Retinal pigment epithelial cell (primary cell): ENCODE measurements at regions not wholly inside any gene's neighbourhood (a gene's known extent, or its start where the extent isn't known, plus 50 kb on each side); places are given as distances from the start of the nearest gene placed in this dataset.

Experiments
- DNase-seq: peaks from one replicate; pipeline ENCODE4 v3.0.0-alpha.2; 2010; ENCODE audit warnings: low read depth
- H3K4me3 ChIP-seq: 2 replicates; pipeline ENCODE4 v1.5.1; 2011; ENCODE audit warnings: mild to moderate bottlenecking, low read length, control low read depth, moderate library complexity
- CTCF ChIP-seq: conservative IDR thresholded peaks from 2 replicates; pipeline ENCODE4 v1.5.1; 2011; ENCODE audit warnings: low read depth, low read length, control low read depth, inconsistent platforms

DNA sequence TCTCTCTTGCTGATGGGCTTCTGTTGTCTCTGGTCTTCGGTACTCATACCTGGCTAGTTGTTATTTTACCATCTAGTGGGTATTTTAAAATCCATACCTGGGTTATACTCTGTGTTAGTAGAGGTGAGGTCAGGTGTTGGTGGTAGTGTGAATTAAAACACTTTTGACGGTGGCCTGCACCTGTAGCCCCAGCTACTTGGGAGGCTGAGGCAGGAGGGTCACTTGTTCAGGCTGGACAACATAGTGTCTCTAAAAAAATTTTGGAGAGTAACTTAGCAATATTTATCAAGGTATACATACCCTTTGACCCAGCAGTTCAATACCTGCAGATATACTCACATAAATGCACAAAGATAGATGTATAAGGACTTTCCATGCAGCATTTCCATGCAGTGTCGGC lies 55.4 kb downstream of the GSX1 start:
- no peak for DNase-seq
- TF ChIP-seq CTCF, result no peak
- no peak overlapping the region for H3K4me3 ChIP-seq

DNA sequence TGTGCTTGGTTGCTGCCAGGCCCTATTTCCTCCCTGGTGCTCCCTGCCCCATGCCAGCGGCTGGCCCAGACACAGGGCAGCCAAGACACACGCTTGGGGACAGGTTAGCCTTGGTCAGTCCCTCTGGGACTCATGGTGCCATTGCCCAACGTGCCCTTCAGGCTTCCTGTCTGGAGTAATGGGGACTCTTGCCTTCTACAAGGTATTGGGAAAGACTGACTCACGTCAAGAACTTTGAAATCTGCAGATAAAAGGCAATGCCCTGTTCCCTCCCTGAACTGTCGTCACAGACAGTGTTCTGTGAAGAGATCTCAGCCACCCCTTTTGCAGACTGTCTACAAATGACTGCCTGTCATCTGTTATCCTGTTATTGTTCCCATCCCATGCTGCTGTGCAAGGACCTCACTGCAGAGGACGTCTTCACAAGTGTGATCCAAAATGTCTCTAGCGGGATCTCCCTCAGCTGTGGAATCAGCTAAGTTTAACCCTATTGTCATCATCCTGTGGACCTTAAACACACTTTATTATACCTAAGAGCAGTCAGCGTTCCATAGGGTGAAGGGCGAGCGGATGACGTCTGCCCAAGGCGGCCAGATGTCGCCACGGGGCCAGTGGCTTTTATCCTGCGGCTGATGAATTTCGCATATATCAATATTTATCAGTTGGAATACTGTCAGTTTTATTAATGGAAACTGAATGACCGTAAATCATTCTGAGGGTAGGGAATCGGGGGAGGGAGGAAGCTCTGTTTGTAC lies 59.0 kb downstream of the GSX1 start:
- DNase-seq, result no peak
- no peak overlapping the region for H3K4me3 ChIP-seq
- no peak for TF ChIP-seq CTCF

DNA sequence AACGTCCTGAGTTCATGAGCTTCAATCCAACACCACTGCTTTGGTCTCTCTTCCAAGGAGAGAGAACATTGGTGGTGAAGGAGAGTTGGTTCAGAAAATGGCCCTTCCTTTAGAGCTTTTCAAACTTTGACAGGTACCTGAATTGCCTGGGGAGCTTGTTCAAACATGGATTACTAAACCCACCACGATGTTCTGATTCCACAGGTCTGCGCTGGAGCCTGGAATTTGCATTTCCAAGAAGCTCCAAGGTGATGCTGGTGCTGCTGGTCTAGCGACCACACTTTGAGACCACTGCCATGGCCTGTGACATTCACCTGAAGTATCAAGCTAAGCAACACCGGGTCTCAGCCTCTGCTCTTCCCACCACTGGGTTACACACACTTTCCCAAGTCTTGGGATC lies 60.2 kb downstream of the GSX1 start:
- no peak for TF ChIP-seq CTCF
- H3K4me3 ChIP-seq, result no peak overlapping the region
- no peak for DNase-seq

DNA sequence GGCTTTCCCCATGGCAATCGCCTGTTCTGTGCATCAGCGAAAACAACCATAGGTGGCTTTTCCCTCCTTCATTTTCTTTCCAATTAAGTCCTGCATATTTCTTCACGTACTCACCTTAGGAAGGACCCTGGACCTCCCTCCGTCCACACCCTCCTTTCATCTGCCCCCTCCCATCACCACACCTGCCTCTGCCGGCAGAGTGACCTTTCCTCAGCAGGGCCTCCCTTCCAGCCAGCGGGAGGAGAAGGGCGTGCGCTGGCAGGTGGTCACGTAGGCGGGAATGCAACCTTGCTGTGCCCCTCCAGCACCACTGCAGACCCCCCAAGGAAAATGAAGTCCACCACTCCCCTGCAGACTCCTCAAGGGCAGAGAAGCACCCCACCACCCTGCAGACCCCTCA lies 61.1 kb downstream of the GSX1 start:
- no peak overlapping the region for H3K4me3 ChIP-seq
- no peak for TF ChIP-seq CTCF
- no peak for DNase-seq

DNA sequence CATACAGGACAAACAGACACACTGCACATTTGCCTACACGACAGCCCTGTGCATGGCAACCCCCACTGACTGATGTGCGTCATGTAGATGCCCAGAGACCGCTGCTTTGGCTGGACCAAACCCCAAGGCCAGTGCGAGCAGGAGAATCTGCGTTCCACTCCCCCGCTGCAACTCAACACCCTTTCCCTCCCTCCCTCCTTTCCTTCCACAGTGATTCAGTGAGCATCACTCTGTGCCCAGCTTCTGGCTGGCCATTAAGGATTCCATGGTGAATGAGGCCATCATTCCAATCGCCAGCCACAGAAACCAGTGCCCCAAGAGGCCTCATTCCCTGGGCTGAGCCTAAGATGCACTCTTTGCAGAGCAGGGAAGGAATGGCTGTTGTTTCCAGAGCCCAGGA lies 61.6 kb downstream of the GSX1 start:
- H3K4me3 ChIP-seq, result no peak overlapping the region
- TF ChIP-seq CTCF, result no peak
- DNase-seq, result no peak

DNA sequence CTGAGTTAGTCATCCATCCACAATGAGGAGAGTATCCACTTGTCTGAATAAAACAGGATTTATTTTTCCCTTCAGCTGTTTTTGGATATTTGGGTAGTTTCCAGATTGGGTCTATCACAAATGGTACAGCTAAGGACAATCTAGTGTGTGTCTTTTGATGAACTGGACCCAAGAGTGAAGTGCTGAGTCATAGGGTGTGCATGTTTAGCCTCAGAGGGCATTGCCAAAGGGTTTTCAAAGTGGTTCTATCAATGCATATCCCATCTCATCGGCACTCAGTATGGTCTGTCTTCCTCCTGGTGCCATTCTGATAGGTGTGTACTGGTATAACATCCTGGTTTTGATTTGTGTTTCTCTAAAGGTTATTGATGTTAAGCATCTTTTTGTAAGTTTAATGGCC lies 62.3 kb downstream of the GSX1 start:
- no peak for TF ChIP-seq CTCF
- no peak overlapping the region for H3K4me3 ChIP-seq
- DNase-seq, result no peak

DNA sequence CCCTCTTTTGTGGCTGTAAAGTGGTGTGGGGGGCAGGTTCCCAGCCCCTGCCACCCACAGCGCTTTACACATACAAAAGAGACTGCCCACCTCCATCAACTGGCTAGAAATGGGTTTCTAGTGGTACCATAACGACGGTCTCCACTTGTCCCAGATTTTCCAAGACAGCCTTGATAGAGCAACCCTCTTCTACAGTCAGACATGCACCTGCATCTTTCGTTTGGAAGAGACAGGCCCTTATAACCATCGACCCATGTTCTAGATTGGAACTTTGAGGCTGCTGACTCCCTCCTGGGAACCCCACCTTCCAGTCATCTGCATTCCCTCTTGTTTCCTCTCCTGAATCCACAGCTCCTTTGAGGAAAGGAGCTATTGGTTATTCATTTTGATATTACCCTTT lies 63.1 kb downstream of the GSX1 start:
- no peak for DNase-seq
- TF ChIP-seq CTCF, result no peak
- no peak overlapping the region for H3K4me3 ChIP-seq
